Stimulated activated CD8-positive, alpha-beta memory T cell treated with anti-CD3 and anti-CD28 coated beads, Interleukin-2, amount 100 ng/mL, for 48 hours (primary cell): ENCODE measurements at regions not wholly inside any gene's neighbourhood (a gene's known extent, or its start where the extent isn't known, plus 50 kb on each side); places are given as distances from the start of the nearest gene placed in this dataset.
"Not testable (repeated sequence)": the region's sequence is repeated elsewhere in the genome, so short reads cannot be mapped to it uniquely, and the experiment has no call there.

Experiments used
- DNase-seq, 2 donors: peaks; one replicate each; pipeline ENCODE4 v3.0.0-alpha.2; 2020; ENCODE audit warnings: low read depth in 2 of 2

DNA sequence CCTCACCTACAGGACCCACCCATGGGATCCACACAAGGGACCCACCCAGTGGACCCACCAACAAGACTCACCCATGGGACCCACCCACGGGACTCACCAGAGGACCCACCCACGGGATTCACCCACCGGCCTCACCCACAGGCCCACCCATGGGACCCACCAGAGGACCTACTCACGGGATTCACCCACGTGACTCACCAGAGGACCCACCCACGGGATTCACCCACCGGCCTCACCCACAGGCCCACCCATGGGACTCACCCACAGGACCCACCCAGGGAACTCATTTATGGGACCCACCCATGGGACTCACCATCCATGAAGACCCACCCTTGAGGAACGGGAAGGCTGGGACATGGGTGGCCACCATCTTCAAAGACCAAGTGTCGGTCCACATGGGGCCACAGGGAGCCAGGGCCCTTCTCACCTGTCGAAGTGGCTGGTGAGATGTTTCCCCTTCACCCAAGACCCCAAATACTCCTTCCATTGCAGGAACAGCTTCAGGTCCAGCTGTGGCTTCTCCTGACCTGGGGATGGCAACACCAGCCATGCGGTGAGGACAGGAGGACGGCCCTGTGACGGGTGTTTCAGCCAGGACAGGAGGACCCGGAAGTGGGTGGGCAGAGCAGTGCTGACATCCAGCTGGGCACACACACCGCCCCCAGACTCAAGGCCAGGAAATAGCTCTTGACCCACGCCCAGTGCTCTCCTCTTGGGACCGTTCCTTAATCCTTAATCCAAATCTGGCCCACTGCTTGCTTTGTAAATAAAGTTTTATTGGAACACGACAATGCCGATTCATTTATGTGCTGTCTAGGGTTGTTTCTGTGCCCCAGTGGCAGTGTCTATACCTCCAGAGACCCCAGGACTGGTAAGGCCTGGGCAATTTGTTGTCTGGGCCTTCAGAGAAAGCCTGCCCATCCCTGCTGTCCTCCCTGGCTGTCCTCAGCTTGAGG, 1005.1 kb downstream of the BRD1 start:
- DNase-seq: no peak

DNA sequence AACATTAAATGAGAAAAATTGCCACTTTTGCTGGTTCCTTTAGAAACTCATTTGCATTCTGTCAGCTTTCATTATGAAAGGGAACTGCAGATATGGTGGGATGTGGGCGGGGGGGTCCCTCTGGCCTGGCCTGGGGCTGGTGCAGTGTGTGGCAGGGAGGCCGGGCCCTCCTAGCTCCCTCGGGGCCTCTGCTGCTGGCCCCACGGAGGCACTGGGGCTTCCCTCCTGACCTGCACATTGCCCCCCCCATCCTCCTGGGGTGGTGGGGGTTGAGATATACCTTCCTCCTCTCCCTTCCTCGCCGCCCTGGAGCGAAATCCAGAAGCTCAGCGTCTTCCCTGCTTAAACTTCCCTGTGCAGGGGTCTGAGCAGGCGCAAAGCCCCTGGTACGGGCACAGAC, 1005.9 kb downstream of the BRD1 start:
- DNase-seq: no peak

DNA sequence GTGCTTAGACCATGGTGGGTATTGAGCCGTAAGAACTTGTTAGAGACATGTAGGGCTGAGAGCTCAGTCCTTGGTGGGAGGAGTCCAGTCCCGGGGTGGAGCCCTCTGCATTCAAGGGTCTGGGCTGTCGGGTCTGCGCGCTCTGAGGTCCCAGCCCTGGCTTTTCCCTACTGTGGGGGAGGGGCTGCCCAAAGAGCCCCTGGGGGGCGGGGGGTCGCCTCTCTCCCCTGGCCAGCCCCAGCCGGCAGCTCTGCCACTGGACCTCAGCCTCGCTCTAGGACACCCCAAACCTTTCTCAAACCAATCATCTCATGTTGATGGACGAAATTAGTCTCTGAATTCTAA, 1006.4 kb downstream of the BRD1 start:
- no peak for DNase-seq

DNA sequence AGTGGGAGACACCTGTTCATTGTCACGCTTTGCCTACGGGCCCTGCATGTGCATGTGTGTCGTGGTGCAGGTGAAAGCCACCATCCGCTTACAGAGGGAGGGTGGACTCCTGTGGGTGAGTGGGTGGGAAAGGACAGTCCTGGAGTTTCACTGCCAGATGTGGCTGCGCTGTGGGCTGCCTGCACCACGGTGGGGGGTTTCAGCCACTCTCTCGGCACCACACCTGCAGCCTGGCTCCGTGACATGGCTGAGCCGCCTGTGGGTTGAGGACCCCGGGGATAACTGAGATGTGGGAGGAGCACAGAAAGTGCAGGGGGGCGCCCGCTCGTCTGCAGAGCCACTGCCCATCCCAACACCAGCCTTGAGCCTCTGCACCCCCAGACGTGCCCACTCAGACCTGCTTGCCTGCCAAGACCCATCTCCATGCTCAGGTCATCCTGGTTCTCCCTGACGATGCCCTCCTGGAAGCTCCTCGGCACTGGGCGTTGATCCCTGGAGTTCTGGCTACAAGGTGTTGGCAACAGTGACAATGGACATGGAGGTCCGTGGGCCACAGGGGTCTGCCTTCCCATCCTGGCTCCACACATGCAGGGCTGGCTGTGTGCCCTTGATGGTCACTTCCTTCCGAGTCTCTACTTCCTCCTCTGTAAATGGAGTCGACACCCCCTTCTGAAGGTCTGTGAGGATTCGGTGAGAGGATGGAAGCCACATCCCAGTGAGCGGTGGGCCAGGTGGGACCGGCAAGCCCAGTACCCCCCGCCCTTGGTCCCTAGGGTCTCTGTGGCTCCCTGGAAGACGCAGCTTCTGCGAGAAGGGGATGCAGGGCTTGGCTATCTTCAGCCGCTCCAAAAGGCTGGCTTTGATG, 1007.0 kb downstream of the BRD1 start:
- DNase-seq: no peak

DNA sequence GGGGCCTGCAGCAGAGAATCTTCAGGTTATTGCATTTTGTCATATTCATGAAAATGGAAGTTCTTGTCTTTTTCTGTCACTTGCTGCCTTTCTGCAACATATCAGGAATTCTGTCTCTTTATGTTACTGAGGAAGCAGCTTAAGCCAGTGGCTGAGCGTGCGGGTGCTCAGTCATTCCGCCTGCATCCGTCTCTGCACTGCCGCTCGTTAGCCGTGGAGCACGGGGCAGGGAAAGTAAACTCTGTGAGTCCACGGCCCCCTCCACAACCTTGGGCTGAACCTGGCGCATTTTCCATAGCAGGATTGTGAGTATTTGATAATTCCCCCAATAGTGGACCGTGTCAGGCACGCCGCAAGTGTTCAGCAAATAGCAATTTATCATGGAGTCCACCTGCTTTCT, 1007.7 kb downstream of the BRD1 start:
- no peak for DNase-seq

DNA sequence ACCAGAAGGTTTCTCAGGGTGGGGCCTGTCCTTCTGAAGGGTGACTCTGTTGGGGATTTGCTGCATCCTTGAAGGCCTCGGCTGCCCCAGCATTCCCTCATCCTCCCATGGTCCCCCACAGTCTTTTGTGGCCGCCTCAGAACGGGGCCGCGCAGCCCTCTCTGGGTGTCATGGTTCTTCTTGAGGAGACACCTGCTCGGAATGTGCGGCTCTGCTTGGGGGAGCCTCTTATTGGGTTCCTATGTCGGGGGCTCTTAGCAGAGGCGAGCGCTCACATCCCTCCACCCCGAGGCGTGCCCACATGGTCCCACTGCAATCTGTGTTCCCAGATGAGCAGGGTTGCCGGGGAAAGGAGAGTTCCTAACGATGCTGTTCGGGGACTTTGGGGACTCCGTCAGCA, 1008.4 kb downstream of the BRD1 start:
- no peak for DNase-seq

DNA sequence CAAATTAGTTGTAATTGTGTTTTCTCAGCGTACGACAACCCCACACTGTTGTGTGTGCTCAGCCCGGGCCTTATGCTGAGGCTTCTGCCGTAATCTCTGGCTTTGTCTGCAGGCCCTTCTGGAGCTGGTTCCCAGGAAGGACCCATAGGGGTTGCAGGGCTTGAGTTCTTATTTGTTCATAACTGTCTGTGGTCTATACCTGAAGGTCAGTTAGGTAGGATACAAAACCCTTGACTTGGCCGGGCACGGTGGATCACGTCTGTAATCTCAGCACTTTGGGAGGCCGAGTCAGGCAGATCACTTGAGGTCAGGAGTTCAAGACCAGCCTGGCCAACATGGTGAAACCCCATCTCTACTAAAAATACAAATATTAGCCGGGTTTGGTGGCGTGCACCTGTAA, 1010.2 kb downstream of the BRD1 start:
- not testable (repeated sequence) for DNase-seq

DNA sequence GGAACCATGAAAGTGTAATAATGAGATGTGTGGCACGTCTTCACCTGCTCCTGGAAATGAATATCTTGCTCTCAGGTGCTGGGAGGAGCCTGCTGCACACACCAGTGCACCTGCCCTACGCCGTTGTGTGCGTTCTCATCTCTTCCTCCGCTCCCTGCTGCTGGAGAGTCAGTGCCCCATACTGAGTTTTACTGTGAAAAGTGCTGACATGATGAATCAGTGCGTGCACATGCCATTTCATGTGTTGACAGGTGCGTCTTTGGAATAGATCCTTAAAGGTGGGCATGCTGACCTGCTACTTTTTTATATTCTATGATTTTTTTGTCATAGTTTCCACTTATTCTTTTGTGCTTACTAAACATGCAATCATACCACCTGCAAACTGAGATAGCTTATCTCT, 1015.8 kb downstream of the BRD1 start:
- no peak for DNase-seq

DNA sequence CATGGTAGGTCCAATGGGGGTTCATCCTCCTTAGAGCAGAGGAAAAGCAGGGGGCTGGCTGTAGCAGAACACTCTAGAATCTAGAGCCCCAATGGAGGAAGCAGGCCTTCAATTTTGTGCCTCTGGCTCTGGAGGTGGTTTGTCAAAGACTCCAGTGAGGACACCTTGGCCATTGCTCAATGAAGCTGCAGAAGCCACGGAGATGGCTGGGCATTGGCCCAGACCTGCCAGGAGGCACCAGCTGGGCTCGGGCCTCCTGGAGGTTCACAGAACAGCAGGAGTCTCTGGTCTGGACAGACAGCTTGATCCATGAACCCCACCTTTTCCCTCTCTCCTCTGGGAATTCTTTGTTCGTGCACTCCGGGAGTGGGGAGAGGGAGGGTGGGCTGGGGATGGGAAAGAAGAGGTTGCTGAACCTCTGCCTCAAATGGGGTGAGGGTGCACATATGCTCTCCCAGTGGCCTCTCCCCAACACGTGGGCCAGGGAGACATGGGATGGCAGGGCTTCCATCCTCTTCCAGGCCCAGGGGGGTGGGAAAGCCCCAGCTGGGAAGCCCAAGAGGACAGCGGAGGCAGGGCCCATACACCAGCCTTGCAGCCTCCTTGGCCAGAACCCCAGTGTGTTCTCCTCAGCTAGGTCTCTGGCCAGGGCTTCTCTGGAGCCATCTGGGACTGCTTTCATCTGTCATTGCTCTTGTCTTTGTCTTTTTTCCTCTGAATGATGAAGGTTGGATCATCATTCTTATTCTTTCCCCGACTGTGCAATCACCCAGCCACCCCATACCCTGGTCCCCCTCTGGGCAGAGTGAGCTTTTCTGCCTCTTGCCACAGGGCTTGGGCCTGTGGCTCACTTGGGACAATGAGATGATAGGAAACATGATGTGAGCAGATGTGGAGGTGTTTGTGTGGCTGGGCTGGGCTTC, 1019.4 kb downstream of the BRD1 start:
- no peak for DNase-seq

DNA sequence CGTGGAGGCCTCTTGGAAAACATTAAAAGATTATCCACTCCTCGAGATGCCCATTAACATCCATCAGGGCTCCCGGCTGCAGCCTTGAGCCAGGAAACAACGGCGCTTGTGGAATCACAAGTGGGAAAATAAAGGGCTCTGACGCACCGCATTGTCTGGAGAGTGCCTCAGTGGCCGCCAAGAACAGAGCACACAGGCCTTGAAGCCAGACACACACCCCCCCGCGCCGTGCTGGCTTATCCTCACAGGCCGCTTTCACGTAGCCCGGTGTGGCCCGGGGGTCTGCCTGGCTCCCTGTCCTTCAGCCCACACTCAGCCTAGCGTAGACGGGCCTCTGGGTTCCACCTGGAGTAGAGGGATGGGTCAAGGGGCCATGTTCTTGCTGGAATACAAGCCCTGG, 1020.5 kb downstream of the BRD1 start:
- DNase-seq: no peak

DNA sequence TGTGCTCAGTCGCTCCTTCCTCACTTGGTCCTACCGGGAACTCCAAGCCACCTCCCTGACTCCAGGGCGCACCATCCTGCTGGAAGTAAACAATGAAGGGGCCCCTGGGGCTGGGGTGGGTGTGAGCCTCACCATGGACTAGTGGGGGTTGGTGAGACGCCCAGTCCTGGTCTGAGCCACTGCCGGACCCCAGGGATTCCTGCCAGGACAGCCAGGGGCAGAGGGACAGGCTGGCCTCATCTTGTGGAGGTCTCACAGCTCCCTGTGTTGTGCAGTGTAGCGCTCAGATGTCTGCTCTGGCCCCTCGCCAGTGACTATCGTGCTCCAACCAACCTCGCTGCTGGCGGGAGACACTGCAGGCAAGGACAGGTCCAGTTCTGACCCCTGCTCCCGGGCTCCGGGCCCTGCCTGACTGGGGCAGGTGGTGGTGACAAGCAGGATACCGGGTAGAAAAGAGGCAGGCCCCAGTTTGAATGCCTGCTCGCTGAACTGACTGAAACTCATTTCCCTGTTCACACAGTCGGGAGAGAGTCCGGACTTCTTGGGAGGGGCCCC, 1021.4 kb downstream of the BRD1 start:
- DNase-seq: no peak

DNA sequence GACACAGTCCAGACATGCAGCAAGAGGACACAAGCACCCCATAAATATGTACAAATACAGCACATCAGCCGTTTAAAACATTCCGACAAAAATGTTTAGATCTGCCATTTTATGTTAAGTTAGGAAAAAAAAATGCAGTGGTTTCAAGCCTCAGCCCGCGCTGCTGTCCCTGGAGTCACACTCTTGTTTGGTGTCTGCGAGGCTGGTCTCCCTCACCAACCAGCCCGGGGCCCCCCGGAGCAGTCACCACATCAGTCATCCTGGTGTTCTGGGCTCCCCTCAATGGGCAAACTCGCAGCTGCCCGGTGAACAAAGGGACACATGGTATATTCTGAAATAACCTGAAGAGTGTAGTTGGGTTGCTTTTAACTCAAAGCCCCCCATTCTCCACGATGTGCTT, 1022.2 kb downstream of the BRD1 start:
- DNase-seq: no peak

DNA sequence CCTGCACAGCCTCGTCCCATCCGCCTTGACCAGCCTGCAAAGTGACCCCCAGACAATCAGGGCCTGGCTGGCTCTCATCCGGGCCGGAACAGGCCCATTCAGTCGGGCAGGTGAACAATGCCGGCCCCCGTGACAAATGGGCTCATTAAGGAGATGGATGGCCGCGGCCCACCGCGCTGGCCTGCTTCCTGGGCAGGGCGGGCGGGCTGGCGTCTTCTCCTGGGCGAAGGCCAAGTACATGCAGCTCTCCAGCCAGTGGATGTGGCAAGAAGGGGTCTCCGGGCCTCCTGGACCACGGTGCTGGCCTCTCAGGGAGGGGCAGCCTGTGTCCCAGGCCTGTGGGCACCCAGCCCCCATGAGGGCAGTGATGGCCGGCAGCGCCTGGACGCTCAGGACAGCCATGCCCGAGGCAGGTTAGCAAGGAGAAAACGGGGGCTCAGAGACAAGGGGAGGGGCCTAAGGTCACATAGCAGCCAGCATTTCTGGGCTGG, 1022.8 kb downstream of the BRD1 start:
- no peak for DNase-seq

DNA sequence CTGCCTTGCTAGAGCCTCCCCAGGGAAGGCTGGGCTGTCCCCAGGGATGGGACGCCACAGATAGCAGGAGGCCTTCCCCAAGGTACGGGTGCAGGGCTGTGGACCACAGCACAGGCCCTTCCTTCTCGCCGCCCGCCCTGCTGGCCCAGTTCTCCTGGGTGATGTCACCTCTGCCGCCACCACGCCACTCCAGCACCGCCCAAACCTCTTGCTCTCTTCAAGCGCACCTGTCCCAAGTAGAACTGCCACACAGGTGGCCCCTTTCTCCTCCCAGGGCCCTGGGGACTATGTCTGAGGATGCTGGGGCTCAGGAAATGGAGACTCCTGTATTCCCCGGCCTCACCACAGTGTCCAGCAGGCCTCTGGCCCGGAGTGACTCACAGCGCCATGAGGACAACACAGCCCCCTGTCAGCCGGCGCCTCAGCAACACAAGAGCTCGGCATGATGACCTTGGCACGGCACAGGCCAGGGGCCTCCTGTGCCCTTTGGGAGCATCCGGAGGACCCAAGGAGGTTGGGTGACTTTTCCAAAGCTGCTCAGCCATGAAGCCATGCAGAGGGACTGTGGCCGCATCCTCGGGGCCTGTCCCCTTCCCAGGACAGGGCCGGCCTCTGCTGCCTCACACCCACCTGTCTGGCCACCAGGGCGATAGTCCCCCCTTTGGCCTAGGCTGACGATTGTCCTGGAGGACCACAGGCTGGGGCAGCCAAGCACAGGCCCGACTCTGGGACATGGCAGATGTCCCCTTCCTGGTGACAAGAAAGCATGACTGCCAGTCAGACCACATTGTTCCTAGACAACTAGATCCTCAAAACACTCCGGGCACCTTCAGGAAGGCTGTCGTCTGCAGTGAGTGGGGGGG, 1023.5 kb downstream of the BRD1 start:
- no peak for DNase-seq

DNA sequence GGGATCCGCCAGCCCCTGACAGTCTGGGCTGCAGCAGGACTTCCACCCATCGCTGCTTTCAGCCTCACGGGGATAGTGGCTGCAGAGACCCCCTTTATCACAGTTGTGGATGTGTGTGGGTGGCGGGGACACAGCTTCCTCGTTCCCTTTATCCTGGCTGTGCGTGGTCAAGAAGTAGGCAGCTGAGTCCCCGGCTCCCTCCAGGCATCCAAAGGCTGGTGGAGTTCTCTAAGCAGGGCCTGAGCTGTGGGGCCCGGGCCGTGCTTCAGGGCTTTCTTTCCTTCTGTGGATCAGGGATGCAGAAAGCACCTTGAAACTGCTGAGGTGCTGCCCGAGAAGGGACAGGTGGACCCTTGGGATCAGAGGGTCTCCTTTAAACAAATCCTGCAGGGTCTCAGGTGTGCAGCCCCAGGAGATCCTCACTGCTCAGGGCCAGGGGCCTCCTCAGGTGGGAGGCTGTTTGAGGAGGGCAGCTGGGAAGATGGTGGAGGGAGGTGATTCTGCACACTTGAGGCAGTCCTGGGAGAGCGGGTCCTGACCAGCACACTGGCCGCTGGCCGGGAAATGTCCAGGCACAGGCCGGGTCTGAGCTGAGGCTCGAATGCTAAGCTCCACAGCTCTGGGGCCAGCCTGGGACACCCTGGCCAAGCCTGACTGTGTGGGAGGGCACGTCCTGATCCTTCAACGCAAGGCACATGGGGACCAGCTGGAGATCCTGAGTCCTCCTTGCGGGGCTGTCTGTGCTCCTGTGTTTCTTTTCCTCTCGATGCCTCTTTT, 1024.3 kb downstream of the BRD1 start:
- DNase-seq: no peak

DNA sequence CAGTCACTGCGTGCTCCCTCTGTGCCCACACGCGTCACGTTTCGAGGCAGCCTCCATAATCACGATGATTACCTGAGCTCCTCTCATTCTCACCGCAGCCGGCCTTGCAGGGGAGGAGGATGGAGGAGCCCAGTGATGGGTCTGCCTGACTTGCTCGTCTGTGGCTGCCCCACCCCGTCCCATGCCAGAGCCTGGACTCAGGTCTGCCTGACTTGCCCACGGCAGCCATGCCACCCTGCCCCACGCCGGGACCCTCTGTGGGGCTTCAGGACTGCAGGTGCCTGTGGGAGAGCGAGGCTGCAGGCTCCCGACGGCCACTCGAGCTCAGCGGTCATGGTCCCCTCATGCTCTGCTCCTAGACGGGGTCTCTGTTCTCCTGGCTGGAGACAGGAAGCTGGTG, 1025.1 kb downstream of the BRD1 start:
- no peak for DNase-seq

DNA sequence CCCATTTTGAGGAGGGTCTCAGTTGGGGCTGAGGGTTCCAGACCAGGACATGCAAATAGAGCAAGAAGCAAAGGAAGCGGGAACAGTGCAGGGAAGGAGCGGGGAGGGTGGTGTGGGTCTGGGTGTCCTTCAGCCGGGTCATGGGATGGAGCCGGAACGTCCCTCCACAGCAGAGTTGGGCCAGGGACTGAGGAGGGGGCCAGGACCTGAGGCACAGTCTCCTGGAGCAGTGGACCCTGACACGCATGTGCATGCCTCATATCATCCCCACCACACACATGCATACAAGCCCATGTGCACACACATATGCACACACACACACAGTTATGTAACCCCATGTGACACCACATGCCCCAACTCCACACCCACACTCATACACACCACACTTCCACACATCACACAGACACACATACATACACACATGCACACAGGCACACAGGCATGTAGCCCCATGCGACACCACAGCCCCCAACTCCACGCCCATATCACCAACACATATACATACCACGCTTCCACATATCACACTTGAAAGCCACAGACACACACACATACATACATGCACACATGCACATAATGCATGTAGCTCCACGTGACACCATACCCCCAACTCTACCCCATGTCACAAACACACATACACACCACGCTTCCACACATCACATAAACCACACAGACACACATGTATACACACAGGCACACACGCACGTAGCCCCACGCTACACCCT, 1026.6 kb downstream of the BRD1 start:
- DNase-seq: no peak

DNA sequence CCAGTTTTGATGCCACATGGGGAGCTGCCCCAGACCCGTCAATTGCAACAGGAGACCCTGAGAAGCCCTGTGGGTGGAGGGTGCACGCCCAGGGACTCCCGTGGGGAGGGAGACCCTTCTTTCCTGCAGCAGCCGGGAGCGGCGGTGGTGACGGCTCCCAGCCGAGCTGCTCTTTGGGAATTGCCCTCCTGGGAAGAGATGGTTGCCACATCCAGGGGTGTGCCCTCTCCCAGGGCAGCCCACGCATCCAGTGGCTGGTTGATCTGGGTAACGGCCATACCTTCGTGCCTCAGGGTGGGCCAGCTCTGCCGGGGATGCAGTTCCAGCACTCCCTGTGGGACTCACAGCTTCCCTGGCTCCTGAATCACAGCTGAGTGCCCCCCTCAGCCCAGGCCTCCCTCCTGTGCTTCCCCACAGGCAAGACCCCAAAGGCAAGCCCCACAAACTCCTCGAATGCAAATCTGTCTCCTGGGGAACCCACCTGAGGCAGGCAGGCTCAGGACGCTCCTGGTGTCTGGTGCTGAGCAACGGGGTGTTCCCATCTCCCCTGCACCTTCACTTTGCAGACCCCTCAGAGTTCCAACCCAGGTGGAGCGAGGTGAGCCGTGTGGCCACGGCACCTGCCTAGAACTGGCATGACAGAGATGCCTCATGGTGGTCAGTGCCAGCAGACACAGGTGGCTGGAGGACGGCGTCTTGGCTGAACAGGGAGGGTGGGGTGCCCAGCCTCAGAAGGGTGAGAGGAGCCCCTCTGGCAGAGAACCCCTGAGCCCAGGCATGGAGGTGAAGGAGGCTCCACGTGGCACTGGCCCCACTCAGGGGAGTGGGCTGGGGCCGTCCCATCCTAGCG, 1027.4 kb downstream of the BRD1 start:
- DNase-seq: no peak
